ENCODE measurements at regions not wholly inside any gene's neighbourhood (a gene's known extent, or its start where the extent isn't known, plus 50 kb on each side); places are given as distances from the start of the nearest gene placed in this dataset.

DNA sequence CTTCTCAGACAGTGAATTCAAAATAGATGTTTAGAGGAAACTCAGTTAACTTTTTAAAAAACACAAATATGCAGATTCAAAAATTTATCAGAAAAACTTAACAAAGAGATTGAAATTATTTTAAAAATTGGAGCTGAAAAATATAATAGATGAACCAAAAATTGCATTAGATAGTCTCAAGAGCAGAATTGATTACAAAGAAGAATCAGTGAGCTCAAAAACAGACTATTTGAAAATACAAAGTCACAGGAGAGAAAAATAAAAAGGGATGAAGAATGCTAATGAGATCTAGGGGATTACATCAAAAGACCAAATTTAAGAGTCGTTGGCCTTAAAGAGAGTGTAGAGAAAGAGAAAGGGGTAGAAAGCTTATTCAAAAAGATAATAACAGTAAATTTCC is 700.5 kb downstream of the COL12A1 start:
- TF ChIP-seq ZNF274 (IDR thresholded peaks at IDR 0.05; ENCODE audit: low read depth, low read length), result no peak
- no peak for TF ChIP-seq YY1 (IDR thresholded peaks at IDR 0.05; ENCODE audit: insufficient read depth, insufficient read length)

Data from NT2/D1 (cell line).